Fibroblast of upper back skin (primary cell): ENCODE measurements at regions not wholly inside any gene's neighbourhood (a gene's known extent, or its start where the extent isn't known, plus 50 kb on each side); places are given as distances from the start of the nearest gene placed in this dataset.

Source experiments
- DNase-seq: peaks from one replicate; pipeline ENCODE4 v3.0.0-alpha.2; 2013

DNA sequence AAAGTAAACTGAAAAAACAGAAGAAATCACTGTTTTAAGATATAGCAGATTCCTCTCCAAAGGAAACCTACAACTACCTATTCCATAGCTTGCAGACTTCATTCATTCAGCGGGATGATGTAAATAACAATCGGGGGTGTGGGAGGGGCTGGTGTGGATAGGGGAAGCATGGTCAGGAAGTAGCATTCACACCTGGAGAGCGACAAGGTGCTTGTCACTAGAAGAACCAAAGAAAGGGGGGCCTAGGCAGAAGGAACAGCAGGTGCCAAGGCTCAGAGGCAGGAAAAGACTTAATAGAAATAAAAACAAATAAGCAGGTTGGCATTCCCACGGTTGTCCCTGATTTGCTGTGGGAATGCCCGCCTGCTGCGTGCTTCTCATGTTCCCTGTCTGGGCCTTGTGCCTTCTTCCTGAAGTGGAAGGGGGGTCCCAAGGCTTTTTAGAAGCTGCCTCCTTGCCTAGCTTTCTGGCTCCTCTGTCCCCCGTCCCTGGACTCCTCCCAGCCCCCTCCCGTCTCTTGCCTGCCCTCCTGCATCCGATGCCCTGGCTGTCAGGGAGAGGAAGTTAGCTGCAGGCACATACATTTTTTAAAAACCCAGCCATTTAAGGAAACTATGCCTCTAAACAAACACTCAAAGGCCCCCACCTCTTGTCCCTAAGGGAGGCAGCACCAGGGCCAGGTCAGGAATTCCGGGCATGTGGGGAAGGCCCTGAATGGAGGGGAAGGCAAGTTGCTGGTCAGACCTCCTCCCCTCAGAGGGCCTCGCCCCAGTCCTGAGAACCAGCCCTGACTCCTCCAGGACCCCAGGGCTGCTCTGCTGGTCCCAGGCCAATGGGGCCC, 54.7 kb upstream of the PRDM11 start:
- peak; percentile 75 for DNase-seq

DNA sequence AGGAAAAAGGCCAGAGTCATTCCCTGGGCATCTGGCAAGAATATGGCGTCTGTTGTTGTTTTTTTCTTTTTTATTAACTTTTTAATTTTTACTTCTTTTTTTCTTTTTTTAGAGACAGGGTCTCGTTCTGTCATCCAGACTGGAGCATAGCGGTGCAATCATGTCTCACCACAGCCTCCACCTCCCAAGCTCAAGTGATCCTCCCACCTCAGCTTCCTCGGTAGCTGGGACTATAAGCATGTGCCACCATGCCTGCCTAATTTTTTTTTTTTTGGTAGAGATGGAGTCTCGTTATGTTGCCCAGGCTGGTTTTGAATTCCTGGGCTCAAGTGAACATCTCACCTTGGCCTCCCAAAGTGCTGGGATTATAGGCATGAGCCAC, 54.0 kb upstream of the PRDM11 start:
- no peak for DNase-seq

DNA sequence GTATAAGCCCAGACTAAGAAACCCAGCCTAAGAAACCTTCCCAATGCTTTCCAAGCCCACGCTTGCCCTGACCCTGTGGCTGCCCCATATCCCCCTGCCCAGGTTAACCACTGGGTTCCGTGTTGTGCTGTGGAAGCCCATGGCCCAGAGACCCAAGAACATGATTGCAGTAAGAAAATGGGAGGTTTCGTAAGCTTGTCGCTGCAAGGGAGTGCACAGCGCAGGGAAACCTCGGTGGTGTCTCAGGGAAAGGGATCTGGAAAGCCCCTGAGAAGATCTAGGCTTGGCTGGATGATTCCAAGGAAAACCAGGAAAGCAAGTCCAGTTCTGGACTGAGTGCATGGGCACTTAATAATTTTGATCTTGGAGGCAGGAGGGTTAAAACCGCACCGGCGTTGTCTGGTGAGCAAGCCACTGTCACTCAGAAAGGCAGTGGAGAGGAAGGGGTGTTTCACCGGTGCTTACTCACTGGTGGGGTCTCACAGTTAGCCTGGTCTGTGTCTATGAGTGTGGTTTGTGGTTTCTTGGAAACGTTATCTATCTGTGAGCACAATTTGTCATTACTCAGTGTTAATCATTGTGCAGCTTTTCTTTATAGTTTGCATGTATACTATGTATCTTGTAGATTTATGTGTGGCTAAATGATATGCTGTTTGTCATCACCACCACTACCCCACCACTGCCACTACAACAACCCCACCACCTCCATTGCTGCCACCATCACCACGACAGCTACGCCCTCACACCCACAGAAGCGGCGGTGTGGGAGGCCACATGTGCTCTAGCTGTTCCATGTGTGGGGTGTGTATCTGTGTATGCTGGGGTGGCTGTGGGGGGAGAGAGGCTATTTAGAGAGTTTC, 53.3 kb upstream of the PRDM11 start:
- peak; percentile 92 for DNase-seq

DNA sequence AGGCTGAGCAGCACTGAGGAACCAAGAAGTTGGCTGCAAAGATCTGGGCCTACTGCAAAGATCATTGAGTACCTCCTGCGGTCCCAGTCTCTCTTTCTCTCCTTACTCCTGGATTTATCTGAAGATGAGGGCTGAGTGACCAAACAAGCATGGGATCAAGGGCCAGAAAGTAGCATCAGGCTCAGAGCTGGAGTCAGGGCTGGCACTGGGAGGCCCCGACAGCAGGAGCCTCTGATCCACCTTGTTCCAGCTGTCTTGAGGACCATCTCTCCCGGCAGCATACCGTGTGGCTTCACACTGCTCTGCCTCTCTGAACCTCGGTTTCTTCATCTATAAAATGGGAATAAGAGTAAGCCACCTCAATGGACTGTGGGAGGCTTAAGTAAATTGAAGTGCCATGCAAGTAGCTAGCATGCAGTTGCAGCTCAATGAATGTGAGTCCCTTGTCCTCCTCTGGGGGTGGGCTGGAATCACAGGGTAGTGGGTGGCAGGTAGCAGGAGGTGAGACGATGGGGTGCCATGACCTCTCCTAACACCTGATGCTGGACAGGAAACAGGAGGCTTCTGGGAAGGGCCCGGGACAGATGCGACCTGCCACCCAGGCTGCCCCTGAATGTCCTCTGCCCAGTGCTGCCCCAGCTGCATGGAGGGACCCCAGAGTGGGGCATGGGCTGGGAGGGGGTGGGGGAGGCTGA, 52.5 kb upstream of the PRDM11 start:
- no peak for DNase-seq

DNA sequence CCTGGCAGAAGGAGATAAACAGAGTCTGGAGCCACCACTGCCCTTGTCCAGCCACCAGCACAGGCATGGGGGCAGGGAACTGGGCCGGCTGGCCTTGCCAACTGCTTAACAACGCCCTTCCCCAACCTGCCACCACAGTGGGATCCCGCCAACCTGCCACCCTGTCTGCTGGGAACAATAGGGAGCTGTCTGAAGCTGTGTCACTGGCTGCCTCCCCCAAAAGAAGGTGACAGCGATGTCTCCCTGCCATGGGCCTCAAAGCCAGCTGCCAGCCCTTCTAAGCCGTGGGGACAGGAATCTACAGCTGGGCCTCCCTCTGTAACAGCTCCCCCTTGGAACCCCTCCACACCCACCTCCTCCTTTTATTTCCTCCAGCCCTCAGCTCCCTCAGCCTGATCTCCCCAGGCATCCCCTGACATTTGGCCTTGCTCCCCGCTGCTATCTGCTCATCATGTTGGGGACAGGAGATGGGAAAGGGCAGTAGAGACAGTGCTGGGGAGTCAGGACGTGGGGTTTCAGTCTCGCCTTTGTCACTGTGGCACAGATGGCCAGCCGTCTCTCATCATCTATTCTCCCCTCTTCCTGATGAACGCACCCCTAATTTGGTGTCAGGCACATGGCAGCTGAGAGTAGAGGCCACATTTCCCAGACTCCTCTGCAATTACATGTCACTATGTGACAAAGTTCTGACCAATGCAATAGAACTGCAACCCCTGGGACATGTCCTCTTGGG, 51.3 kb upstream of the PRDM11 start:
- DNase-seq: no peak

DNA sequence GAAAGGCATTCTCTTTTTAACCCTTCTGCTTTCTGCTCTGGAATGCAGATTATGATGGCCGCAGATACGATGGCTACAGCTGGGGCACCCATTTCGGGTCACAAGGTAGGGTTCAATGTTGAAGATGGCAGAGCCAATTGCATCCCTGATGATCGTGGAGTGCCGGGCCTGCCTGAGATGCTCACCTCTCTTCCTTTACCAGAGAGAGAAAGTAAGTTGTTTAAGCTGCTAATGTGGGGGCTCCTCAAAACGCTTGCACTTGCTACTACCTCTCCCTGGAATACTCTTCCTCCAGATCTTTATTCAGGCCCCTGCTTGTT, 50.8 kb upstream of the PRDM11 start:
- DNase-seq: no peak

DNA sequence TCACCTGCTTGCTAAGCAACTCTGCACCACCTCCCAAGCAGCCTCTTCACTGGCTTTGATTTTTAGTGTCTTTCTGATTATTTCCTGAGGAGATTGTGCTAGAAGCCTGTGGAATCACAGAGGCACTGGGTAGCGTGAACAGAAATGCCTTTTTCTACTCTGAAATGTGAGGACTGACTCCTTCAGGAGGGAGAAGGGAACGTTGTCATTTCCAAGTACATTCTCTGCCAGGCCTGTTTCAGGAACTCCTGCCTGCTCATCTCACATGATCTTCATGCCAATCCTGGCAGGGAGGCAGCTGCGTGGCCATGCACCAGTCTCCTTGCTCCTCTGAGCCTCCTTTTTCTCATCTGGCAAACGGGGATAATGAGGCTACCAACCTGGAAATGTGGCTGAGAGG, 49.8 kb upstream of the PRDM11 start:
- DNase-seq: no peak
